HG03439 (cell line): ENCODE measurements at regions not wholly inside any gene's neighbourhood (a gene's known extent, or its start where the extent isn't known, plus 50 kb on each side); places are given as distances from the start of the nearest gene placed in this dataset.

Source experiments
- ATAC-seq: cut with Tn5 transposase; IDR thresholded peaks from one replicate; pipeline ENCODE4 v1.9.1; 2021; ENCODE audit warnings: mild to moderate bottlenecking, moderate library complexity; ENCODE audit not compliant: unreplicated experiment

DNA sequence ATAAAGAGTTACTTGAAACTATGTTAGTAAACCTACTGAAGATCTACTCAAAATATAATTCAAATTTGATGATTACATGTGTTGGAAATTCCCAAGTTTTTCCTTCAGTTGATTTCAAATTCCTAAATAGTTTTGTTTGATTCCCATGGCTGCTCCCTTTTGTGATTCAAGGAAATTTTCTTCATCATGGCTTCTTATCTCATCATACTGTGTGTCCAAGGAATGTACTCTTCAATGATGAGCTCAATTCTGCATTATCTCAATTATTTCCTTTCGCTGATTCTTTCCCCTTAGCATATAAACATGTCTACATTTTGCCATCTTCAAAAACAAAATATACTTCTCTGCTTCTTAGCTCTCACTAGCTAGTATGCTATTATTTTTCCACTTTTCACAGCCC lies 460.4 kb upstream of the NAALADL2 start:
- no peak for ATAC-seq

GRCh38 chr3:174403831-174404230 lies 455.3 kb upstream of the NAALADL2 start:
- no peak for ATAC-seq

DNA sequence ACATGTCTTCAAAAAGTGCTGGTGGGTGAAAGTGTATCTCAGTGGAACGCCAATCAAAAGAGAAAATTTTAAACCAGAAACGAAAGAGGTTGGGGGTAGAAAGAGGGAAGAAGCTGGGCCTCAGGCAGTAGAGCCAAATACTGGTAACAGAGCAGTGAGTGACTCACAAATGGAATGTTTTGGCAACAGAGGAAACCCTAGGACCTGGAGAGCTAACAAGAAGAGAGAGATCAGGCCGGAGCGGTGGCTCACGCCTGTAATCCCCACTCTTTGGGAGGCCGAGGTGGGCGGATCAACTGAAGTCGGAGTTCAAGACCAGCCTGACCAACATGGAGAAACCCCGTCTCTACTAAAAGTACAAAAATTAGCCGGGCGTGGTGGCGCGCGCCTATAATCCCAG lies 450.8 kb upstream of the NAALADL2 start:
- ATAC-seq = no peak

- no peak for ATAC-seq
Observed at GRCh38 chr3:174409086-174409743, 449.9 kb upstream of the NAALADL2 start.

DNA sequence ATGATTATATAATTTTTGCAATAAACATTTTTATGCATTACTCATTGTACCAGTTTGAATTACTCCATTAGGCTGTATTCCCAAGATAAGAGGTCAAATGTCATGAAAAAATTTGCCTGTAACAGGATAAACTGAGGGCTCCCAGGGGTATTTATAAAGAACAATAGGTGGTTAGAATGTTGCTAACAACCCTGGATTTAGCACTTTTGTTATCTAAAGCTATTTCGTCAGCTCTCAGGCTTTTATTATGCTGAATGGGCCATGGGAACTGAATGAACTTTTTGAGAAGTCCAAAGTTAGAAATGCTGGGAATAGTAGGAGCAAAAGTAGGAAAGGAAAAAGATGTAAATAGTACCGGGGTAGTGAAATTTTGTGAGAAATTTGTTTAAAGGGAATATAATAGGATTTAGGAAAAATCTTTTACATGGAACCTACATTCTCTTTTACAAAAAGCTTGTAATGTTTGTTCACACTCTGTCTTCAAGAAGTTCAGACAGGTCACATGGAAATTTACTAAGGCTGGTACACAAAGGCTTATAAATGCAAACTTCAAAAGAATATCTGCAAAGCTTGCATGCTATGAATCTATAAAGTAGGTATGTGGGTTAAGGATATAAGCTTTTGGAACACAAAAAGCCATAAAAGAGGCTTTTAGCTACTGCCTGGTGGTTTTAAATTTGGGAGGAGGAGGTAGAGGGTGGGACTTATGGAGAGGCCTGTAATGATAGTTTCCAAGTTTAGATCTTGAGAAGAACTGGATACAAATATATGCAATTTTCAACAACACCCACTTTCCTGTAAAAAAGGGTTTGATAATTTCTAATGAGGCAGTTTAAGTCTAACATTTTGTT lies 445.8 kb upstream of the NAALADL2 start:
- no peak for ATAC-seq

DNA sequence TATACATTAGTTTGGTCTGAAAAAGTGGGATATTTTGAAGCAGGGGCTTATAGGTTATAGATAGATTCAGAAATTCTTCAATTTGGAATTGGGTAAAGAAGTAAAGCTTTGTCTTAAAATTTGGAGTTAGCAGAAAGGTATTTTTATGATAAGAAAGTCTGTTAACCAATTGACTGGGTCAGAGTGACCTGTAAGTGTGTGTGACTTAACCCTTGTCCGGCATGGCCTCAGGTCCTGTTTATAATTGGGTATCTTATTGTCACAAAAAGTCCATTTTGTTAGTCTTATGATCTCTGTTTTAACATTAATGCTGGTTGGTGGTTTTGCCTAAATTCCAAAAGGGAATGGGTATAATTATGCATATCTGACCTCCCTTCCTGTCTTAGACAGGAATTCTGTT lies 444.2 kb upstream of the NAALADL2 start:
- ATAC-seq = no peak

- ATAC-seq = no peak
Observed at GRCh38 chr3:174417573-174417972, 441.6 kb upstream of the NAALADL2 start.

GRCh38 chr3:174419216-174419615 lies 439.9 kb upstream of the NAALADL2 start:
- ATAC-seq = no peak

- no peak for ATAC-seq
Observed at GRCh38 chr3:174423936-174424335, 435.2 kb upstream of the NAALADL2 start.

DNA sequence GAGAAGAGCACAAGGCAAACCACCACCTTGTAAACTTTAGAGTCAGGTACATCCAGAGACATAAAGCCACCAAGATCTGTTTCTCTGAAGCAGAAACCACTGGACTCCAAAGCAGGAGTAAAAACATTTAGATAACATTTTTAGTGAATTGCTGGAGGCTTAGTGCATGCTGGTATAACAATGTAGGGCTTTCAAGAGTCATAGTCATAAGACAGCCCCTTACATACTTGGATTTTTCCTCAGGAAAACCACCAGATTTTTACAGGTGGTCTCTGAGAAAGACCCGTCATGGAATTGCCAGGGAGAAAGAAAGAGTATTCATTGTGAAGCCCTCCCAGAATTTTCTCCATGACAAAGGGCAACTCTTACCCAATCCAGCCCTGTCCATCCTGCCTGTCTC lies 434.5 kb upstream of the NAALADL2 start:
- no peak for ATAC-seq

DNA sequence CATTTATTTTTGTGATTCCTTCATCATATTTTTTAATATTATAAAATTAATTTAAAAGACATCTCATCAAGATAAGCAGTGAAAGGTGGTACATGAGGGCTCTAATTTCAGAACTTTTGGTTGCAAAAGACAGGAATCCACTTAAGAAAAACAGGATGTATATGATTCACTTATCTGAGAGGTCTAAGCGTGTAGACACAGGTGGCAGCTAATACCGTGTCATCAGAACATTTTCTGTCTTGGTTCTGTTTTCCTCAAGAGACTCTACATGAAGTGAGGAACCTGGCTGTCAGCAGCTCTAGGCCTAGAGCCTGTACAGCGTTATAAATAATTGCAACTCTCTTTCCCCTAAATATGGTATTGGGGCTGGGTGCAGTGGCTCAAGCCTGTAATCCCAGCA lies 433.7 kb upstream of the NAALADL2 start:
- ATAC-seq = no peak

- no peak for ATAC-seq
Observed at GRCh38 chr3:174430986-174431385, 428.1 kb upstream of the NAALADL2 start.

DNA sequence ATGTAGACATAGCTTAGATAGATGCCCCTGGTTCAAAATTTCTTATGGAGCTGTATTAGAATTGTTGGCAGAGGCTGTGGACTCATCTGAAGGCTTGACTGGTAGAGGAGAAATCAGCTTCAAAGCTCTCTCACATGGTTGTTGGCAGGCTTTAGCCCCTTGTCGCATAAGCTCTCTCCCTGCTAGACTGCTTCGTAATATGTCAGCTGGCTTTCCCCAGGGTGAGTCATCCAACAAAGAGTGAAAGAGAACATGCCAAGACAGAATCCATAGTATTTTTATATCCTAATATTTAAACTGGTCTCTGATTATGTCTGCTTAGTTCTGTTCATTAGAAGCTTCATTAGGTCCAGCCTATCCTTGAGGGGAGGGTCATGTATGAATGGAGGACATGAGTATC lies 427.4 kb upstream of the NAALADL2 start:
- no peak for ATAC-seq

DNA sequence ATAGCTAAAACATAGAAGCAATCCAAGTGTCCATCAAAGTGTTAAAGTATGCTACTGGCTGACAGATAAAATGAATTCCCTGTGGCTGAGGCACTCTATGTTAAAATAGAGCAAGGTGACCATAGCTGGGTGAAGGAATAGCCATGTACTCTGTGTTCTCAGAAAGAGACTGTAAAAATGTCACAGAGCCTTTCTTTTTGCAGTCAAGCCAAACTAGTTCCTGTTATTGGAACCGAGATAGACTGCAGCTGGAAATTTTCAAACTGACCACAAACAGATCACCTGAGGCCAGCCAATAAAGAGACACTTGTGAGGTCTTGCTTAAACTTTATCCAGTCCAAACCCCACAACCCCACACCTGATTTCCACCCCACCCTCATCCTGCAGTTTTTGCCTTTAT lies 422.8 kb upstream of the NAALADL2 start:
- no peak for ATAC-seq

DNA sequence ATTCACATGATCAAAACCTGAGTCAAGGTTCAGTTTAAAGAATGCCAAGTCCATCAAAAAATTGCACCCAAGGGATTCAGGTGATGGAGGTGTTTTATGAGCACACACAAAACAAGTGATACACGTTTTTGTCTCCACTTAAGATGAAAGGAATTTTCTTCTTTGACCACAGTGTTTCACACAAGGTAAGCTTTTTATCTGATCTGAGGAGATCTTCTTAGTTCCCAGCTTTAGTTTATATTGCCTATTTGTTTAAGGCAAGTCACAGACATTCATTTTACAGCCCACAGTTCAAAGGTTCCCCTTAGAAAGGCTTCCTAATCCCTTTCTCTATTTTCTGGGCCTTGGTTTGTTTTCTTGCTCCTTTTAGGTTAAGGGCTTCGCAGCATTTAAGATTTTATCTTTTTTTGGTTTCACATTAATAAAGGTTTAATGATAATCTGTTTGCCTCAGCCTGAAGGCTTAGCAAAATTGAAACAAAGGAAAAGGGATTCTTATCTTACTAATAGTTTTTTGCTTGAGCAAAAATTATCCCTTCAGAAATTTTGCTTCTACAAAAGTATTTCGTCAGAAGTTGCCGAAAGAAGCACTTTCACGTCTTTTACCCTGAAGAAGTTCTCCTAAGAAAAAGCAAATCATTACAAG lies 420.5 kb upstream of the NAALADL2 start:
- no peak for ATAC-seq

- ATAC-seq = no peak
Observed at GRCh38 chr3:174439331-174440252, 419.5 kb upstream of the NAALADL2 start.

- no peak for ATAC-seq
Observed at GRCh38 chr3:174440253-174440701, 418.9 kb upstream of the NAALADL2 start.

DNA sequence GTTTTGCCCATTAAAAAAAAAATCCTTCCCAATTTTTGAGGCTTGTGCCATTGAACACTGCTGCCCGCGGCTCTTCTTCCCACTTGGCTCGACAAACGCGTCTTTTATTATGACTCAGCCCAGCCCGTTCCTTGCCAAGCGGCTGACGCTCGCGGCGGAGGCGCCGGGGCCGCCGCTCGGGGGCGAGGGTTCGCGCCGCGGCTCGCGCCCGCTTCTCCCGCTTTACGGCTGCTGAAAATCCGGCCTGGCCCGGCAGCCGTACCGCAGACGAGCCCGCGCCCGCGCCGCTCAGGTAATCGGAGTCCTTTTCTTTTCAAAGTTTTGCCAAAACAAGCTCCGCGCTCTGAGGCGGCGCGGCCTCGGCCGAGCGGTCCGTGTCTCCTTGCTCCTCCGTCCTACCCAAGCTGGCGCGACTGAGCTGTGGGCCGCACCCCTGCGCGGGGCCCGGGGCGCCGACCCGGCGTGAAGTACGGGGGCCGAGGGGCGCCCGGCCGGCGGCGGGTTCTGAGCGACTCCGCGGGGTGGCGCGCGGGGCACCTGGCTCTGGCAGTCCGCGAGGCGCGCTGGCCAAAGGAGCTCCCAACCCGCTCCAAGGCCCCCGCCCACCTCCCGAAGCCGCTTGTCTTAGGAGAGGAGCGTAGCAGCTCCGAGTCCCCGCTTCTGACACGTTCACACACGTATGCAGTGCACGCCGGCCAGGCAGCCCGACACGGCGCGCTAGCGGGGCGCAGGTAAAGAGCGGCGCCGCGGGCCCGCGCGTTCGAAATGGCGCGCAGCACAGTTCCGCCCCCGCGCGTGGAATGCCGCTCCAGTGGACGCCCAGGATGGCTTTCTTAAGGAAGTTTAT lies 418.2 kb upstream of the NAALADL2 start:
- ATAC-seq = peak; percentile 76

GRCh38 chr3:174441588-174442301 lies 417.4 kb upstream of the NAALADL2 start:
- ATAC-seq = no peak
